Panc1 (cell line): ENCODE measurements at regions not wholly inside any gene's neighbourhood (a gene's known extent, or its start where the extent isn't known, plus 50 kb on each side); places are given as distances from the start of the nearest gene placed in this dataset.

Source experiments
- ATAC-seq: fragments of 200-7000 bp; cut with Tn5 transposase; 2 replicates; pipeline ENCODE4 v1.9.1; 2020; ENCODE audit warnings: mild to moderate bottlenecking, moderate library complexity
- BruUV-seq: library from RNA; stranded (reverse); fragments of 400-500 nt; replicated peaks from 2 replicates; lab custom pipeline; 2021; lab: Mats Ljungman, UMichigan
- CTCF ChIA-PET: fragments of 300-600 bp; sonication (Branson Sonifier 250); formaldehyde crosslinking; loops from one replicate; lab custom pipeline; 2022; ENCODE audit warnings: antibody characterized with exemption; lab: Charles Lee
- POLR2A ChIA-PET: fragments of 300-600 bp; sonication (Branson Sonifier 250); formaldehyde crosslinking; loops from one replicate; lab custom pipeline; 2022; ENCODE audit warnings: antibody characterized with exemption; lab: Charles Lee
- DNase-seq: peaks from one replicate; pipeline ENCODE4 v3.0.0-alpha.2; 2010; ENCODE audit warnings: low read depth, low spot score
- H3K27ac ChIP-seq: 2 replicates; pipeline ENCODE4 v1.5.1; 2011; ENCODE audit warnings: mild to moderate bottlenecking, low read length, inconsistent platforms
- H3K27me3 ChIP-seq: fragments of 200-500 bp; sonication (Bioruptor generic); 2 replicates; pipeline ENCODE4 v1.6.0; 2014; ENCODE audit warnings: low read length, inconsistent platforms; ENCODE audit not compliant: control insufficient read depth, insufficient read depth
- H3K36me3 ChIP-seq: fragments of 200-500 bp; sonication (Bioruptor generic); 2 replicates; pipeline ENCODE4 v1.5.1; 2014; ENCODE audit warnings: inconsistent platforms, mild to moderate bottlenecking, low read length, moderate library complexity; ENCODE audit not compliant: control insufficient read depth, insufficient read depth
- H3K4me1 ChIP-seq: 2 replicates; pipeline ENCODE4 v1.5.1; 2011; ENCODE audit warnings: inconsistent platforms, mild to moderate bottlenecking, low read length, moderate library complexity; ENCODE audit not compliant: control insufficient read depth, insufficient read depth
- H3K4me3 ChIP-seq, 2 experiments: 2 replicates each; pipeline ENCODE4 v1.5.1; 2011 to 2012; ENCODE audit warnings: low read depth in 2 of 2, low read length in 2 of 2, mild to moderate bottlenecking in 2 of 2, inconsistent platforms in 1 of 2, moderate library complexity in 1 of 2
- H3K9me3 ChIP-seq: fragments of 200-500 bp; sonication (Bioruptor generic); 2 replicates; pipeline ENCODE4 v1.5.1; 2014; ENCODE audit warnings: low read depth, mild to moderate bottlenecking, inconsistent platforms, low read length, moderate library complexity; ENCODE audit not compliant: control insufficient read depth, insufficient read depth
- POLR2AphosphoS5 ChIP-seq: IDR thresholded peaks from 2 replicates; pipeline ENCODE4 v1.6.1; 2012; ENCODE audit warnings: mild to moderate bottlenecking, low read depth, low read length, moderate library complexity
- SIN3A ChIP-seq: IDR thresholded peaks from 2 replicates; pipeline ENCODE4 v1.6.1; 2012; ENCODE audit warnings: low read depth, mild to moderate bottlenecking, low read length, moderate library complexity, borderline replicate concordance; ENCODE audit not compliant: insufficient read depth
- TCF7L2 ChIP-seq: IDR thresholded peaks from 2 replicates; pipeline ENCODE4 v1.6.1; 2011; ENCODE audit warnings: mild to moderate bottlenecking, low read depth, low read length, inconsistent platforms
- in situ Hi-C: cut with HindIII; loops from 2 replicates; pipeline ENCODE4 v1.10.0; 2016; ENCODE audit warnings: low sequenced_read_pairs, low pct_unique_long_range_greater_than_20kb
- intact Hi-C: fragments of 100-400 bp; cut with micrococcal nuclease; formaldehyde crosslinking; loops from one replicate; pipeline ENCODE4 v1.10.0; 2022; ENCODE audit not compliant: unreplicated experiment
- TF ChIP-seq, protein P1 (sequence below): fragments of 450-650 bp; IDR thresholded peaks from 2 replicates; pipeline ENCODE4 v1.5.1; 2017; ENCODE audit warnings: mild to moderate bottlenecking
- TF ChIP-seq, protein P2 (sequence below), 2 experiments: IDR thresholded peaks; 2 replicates each; pipeline ENCODE4 v1.6.1; 2011 to 2012; ENCODE audit warnings: low read depth in 2 of 2, control low read depth in 1 of 2, low read length in 1 of 2, mild to moderate bottlenecking in 1 of 2, moderate library complexity in 1 of 2; ENCODE audit not compliant: insufficient read depth in 1 of 2

DNA sequence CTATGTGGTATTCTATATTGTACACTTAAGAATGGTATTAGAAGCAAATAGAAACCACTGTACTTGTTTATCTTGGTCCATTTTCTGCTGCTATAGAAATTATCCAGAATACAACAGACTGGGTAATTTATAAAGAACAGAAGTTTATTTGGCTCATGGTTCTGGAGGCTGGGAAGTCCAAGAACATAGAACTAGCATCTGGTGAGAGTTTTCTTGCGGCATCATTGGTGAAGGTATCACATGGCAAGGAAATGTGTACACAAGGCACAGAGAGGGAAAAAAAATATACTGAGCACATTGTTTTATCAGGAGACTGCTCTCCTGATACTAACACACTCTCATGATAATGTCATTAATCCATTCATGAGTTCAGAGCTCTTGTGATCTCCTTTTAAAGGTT lies 130.3 kb upstream of the STXBP6 start:
- Histone ChIP-seq H3K4me3 (no peak overlapping the region), H3K4me1 (no peaks in the 10 kb centered on the region), H3K9me3 (no peaks in the 10 kb centered on the region), H3K27ac (no peak overlapping the region), H3K27me3 (no peaks in the 10 kb centered on the region), H3K36me3 (no peaks in the 10 kb centered on the region)
- TF ChIP-seq SIN3A (no peak), POLR2AphosphoS5 (no peak), TCF7L2 (no peak)
- TF ChIP-seq, protein P1, sequence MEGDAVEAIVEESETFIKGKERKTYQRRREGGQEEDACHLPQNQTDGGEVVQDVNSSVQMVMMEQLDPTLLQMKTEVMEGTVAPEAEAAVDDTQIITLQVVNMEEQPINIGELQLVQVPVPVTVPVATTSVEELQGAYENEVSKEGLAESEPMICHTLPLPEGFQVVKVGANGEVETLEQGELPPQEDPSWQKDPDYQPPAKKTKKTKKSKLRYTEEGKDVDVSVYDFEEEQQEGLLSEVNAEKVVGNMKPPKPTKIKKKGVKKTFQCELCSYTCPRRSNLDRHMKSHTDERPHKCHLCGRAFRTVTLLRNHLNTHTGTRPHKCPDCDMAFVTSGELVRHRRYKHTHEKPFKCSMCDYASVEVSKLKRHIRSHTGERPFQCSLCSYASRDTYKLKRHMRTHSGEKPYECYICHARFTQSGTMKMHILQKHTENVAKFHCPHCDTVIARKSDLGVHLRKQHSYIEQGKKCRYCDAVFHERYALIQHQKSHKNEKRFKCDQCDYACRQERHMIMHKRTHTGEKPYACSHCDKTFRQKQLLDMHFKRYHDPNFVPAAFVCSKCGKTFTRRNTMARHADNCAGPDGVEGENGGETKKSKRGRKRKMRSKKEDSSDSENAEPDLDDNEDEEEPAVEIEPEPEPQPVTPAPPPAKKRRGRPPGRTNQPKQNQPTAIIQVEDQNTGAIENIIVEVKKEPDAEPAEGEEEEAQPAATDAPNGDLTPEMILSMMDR = no peak
- TF ChIP-seq, protein P2, sequence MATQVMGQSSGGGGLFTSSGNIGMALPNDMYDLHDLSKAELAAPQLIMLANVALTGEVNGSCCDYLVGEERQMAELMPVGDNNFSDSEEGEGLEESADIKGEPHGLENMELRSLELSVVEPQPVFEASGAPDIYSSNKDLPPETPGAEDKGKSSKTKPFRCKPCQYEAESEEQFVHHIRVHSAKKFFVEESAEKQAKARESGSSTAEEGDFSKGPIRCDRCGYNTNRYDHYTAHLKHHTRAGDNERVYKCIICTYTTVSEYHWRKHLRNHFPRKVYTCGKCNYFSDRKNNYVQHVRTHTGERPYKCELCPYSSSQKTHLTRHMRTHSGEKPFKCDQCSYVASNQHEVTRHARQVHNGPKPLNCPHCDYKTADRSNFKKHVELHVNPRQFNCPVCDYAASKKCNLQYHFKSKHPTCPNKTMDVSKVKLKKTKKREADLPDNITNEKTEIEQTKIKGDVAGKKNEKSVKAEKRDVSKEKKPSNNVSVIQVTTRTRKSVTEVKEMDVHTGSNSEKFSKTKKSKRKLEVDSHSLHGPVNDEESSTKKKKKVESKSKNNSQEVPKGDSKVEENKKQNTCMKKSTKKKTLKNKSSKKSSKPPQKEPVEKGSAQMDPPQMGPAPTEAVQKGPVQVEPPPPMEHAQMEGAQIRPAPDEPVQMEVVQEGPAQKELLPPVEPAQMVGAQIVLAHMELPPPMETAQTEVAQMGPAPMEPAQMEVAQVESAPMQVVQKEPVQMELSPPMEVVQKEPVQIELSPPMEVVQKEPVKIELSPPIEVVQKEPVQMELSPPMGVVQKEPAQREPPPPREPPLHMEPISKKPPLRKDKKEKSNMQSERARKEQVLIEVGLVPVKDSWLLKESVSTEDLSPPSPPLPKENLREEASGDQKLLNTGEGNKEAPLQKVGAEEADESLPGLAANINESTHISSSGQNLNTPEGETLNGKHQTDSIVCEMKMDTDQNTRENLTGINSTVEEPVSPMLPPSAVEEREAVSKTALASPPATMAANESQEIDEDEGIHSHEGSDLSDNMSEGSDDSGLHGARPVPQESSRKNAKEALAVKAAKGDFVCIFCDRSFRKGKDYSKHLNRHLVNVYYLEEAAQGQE (IDR thresholded peaks at IDR 0.05; ENCODE audit: insufficient read depth in 1 of 2, low read depth in 2 of 2, low read length in 1 of 2) = no peak
- ChIA-PET CTCF (no interaction called here), POLR2A (no interaction called here)
- BruUV-seq = no TSS peak
- DNase-seq = no peak
- in situ Hi-C loops (no loop called here), intact Hi-C loops (no loop called here)
- no peak for ATAC-seq

DNA sequence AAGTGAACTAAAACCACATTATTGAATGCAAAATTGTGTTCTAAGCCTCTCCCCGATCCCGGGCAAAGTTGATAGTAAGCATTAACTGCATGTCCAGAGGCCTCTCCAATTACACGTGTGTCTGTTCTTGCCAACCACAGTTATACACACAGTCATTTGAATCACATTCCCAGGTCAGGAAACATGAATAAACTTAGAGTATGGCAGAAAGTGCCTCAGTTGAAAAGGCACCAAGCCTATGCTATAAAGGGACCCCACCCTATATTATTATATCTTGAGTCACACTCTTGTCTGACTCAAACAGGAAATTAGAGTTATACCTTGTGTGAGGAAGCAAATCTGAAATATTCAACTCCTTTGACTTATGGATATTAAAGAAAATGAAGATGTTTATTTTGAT lies 128.3 kb upstream of the STXBP6 start:
- DNase-seq (no peak), ATAC-seq (no peak)
- no peaks in the 10 kb centered on the region for H3K4me1 ChIP-seq
- H3K36me3 ChIP-seq = no peaks in the 10 kb centered on the region
- H3K27ac ChIP-seq = no peak overlapping the region
- TF ChIP-seq TCF7L2 = no peak
- TF ChIP-seq, protein P1 = no peak
- no peak for TF ChIP-seq SIN3A
- TF ChIP-seq, protein P2 (IDR thresholded peaks at IDR 0.05; ENCODE audit: insufficient read depth in 1 of 2, low read depth in 2 of 2, low read length in 1 of 2) = no peak
- no peak for TF ChIP-seq POLR2AphosphoS5
- in situ Hi-C loops (no loop called here), intact Hi-C loops (no loop called here)
- no peaks in the 10 kb centered on the region for H3K9me3 ChIP-seq
- ChIA-PET CTCF (no interaction called here), POLR2A (no interaction called here)
- no peak overlapping the region for H3K4me3 ChIP-seq
- no TSS peak for BruUV-seq
- H3K27me3 ChIP-seq = no peaks in the 10 kb centered on the region
